Urinary bladder (tissue), 3 donors: ENCODE measurements at regions not wholly inside any gene's neighbourhood (a gene's known extent, or its start where the extent isn't known, plus 50 kb on each side); places are given as distances from the start of the nearest gene placed in this dataset.

Source experiments
- DNase-seq: peaks from one replicate; pipeline ENCODE4 v3.0.0-alpha.2; 2015; ENCODE audit errors: extremely low spot score
- H3K27ac ChIP-seq: one replicate; pipeline ENCODE4 v1.5.1; 2013; ENCODE audit warnings: low read depth, mild to moderate bottlenecking, moderate library complexity
- H3K36me3 ChIP-seq: one replicate; pipeline ENCODE4 v1.6.1; 2013; ENCODE audit warnings: mild to moderate bottlenecking, moderate library complexity; ENCODE audit not compliant: insufficient read depth
- H3K4me1 ChIP-seq: one replicate; pipeline ENCODE4 v1.6.1; 2013; ENCODE audit warnings: mild to moderate bottlenecking, moderate library complexity; ENCODE audit not compliant: insufficient read depth
- H3K4me3 ChIP-seq: one replicate; pipeline ENCODE4 v1.5.1; 2013; ENCODE audit warnings: low read depth, low read length
- WGBS: extraction: QIAGEN DNeasy Blood & Tissue Kit; methylation state at CpG from one replicate; pipeline ENCODE4 v1.1.7; 2013; 5-methylcytosine and 5-hydroxymethylcytosine counted together
- donor health status: healthy with polysubstance abuse.
- donor health status: healthy.

- Histone ChIP-seq H3K27ac (no peak overlapping the region), H3K4me3 (no peak overlapping the region), H3K36me3 (no peaks in the 10 kb centered on the region), H3K4me1 (no peaks in the 10 kb centered on the region)
- 63% methylated on average over 2 of the region's 2 CpGs for WGBS
- DNase-seq, result no peak
Measured at GRCh38 chr14:65214741-65215140, 112.4 kb upstream of the MAX start.

GRCh38 chr14:65219353-65219752 is 117.0 kb upstream of the MAX start:
- Histone ChIP-seq H3K4me3 (no peak overlapping the region), H3K36me3 (no peaks in the 10 kb centered on the region), H3K27ac (no peak overlapping the region), H3K4me1 (no peaks in the 10 kb centered on the region)
- 97% methylated on average over 4 of the region's 4 CpGs for WGBS
- DNase-seq, result no peak

- Histone ChIP-seq H3K27ac (no peak overlapping the region), H3K36me3 (no peaks in the 10 kb centered on the region), H3K4me3 (no peak overlapping the region), H3K4me1 (no peaks in the 10 kb centered on the region)
- 45% methylated on average over 9 of the region's 9 CpGs for WGBS
- DNase-seq, result no peak
Measured at GRCh38 chr14:65222440-65222858, 120.1 kb upstream of the MAX start.

- Histone ChIP-seq H3K4me3 (no peak overlapping the region), H3K4me1 (no peaks in the 10 kb centered on the region), H3K36me3 (no peaks in the 10 kb centered on the region), H3K27ac (no peak overlapping the region)
- DNase-seq, result no peak
- WGBS, result 98% methylated on average over 5 of the region's 5 CpGs
Measured at GRCh38 chr14:65223636-65224035, 121.3 kb upstream of the MAX start.

GRCh38 chr14:65224799-65225198 is 122.5 kb upstream of the MAX start:
- Histone ChIP-seq H3K36me3 (no peaks in the 10 kb centered on the region), H3K27ac (no peak overlapping the region), H3K4me1 (peaks cover 2% of the 10 kb centered on the region), H3K4me3 (no peak overlapping the region)
- 45% methylated on average over 1 of the region's 1 CpG for WGBS
- no peak for DNase-seq

GRCh38 chr14:65225299-65226159 is 123.2 kb upstream of the MAX start:
- no peaks in the 10 kb centered on the region for H3K36me3 ChIP-seq
- H3K27ac ChIP-seq, result no peak overlapping the region
- 88% methylated on average over 9 of the region's 9 CpGs for WGBS
- peaks cover 2% of the 10 kb centered on the region for H3K4me1 ChIP-seq
- no peak overlapping the region for H3K4me3 ChIP-seq
- DNase-seq, result no peak

- 63% methylated on average over 7 of the region's 7 CpGs for WGBS
- H3K4me3 ChIP-seq, result no peak overlapping the region
- H3K27ac ChIP-seq, result peak overlapping the region; percentile 64
- DNase-seq, result peak; percentile 59
- peaks cover 2% of the 10 kb centered on the region for H3K4me1 ChIP-seq
- H3K36me3 ChIP-seq, result no peaks in the 10 kb centered on the region
Measured at GRCh38 chr14:65226824-65227604, 124.7 kb upstream of the MAX start.

- Histone ChIP-seq H3K4me3 (no peak overlapping the region), H3K4me1 (peaks cover 2% of the 10 kb centered on the region), H3K27ac (no peak overlapping the region), H3K36me3 (no peaks in the 10 kb centered on the region)
- 90% methylated on average over 2 of the region's 2 CpGs for WGBS
- DNase-seq, result no peak
Measured at GRCh38 chr14:65228436-65228835, 126.1 kb upstream of the MAX start.

- no peaks in the 10 kb centered on the region for H3K36me3 ChIP-seq
- peak overlapping the region; percentile 77 for H3K27ac ChIP-seq
- DNase-seq, result no peak
- peak overlapping the region; percentile 44 for H3K4me3 ChIP-seq
- H3K4me1 ChIP-seq, result peaks cover 2% of the 10 kb centered on the region
- WGBS, result 68% methylated on average over 8 of the region's 8 CpGs
Measured at GRCh38 chr14:65228956-65229747, 126.8 kb upstream of the MAX start.

- WGBS, result 10% methylated on average over 28 of the region's 28 CpGs
- DNase-seq, result peak; percentile 65
- H3K4me1 ChIP-seq, result peaks cover 2% of the 10 kb centered on the region
- peak overlapping the region; percentile 44 for H3K4me3 ChIP-seq
- peak overlapping the region; percentile 77 for H3K27ac ChIP-seq
- H3K36me3 ChIP-seq, result no peaks in the 10 kb centered on the region
Measured at GRCh38 chr14:65229748-65230728, 127.7 kb upstream of the MAX start.

GRCh38 chr14:65231286-65231980 is 129.1 kb upstream of the MAX start:
- WGBS, result 79% methylated on average over 6 of the region's 6 CpGs
- H3K4me1 ChIP-seq, result peaks cover 2% of the 10 kb centered on the region
- DNase-seq, result no peak
- no peak overlapping the region for H3K4me3 ChIP-seq
- no peaks in the 10 kb centered on the region for H3K36me3 ChIP-seq
- no peak overlapping the region for H3K27ac ChIP-seq

- Histone ChIP-seq H3K4me3 (no peak overlapping the region), H3K4me1 (no peaks in the 10 kb centered on the region), H3K36me3 (no peaks in the 10 kb centered on the region), H3K27ac (no peak overlapping the region)
- DNase-seq, result no peak
- 93% methylated on average over 5 of the region's 5 CpGs for WGBS
Measured at GRCh38 chr14:65234752-65235361, 132.5 kb upstream of the MAX start.
